ENCODE measurements at regions not wholly inside any gene's neighbourhood (a gene's known extent, or its start where the extent isn't known, plus 50 kb on each side); places are given as distances from the start of the nearest gene placed in this dataset.

- H3K23me2 ChIP-seq (ENCODE audit: low read depth, low read length) = no peaks in the 10 kb centered on the region
- peaks cover 6 to 12% (median 7%) of the 10 kb centered on the region in 4 experiments for H3K4me1 ChIP-seq (replicated peaks in 1 of 4; ENCODE audit: control insufficient read depth in 3 of 4, insufficient read depth in 4 of 4, low read length in 3 of 4)
- H3K9ac ChIP-seq (replicated peaks in 1 of 4; ENCODE audit: extremely low read depth in 1 of 4, low read depth in 3 of 4, low read length in 3 of 4) = no peak overlapping the region
- no peak for DNase-seq (ENCODE audit: low read depth in 1 of 2, low spot score in 2 of 2)
- no peaks in the 10 kb centered on the region for H3K36me3 ChIP-seq (ENCODE audit: control insufficient read depth in 2 of 4, insufficient read depth in 4 of 4, low read length in 3 of 4)
- H2BK12ac ChIP-seq (ENCODE audit: low read depth, low read length) = no peak overlapping the region
- no peak overlapping the region for H2BK15ac ChIP-seq (ENCODE audit: low read length)
- no peaks in the 10 kb centered on the region for H4K20me1 ChIP-seq (replicated peaks in 1 of 2; ENCODE audit: control insufficient read depth in 1 of 2, insufficient read depth in 2 of 2, low read length in 2 of 2)
- H3K23ac ChIP-seq (ENCODE audit: insufficient read length) = no peak overlapping the region
- no peak overlapping the region for H2AK5ac ChIP-seq (ENCODE audit: low read depth, low read length)
- no peak overlapping the region for H2AFZ ChIP-seq (ENCODE audit: low read length)
- no peaks in the 10 kb centered on the region; a peak in 1 of 4 replicates for H3K79me2 ChIP-seq (ENCODE audit: control insufficient read depth in 1 of 2, insufficient read depth in 2 of 2, low read length in 2 of 2)
- H3K27me3 ChIP-seq (replicated peaks in 1 of 4; ENCODE audit: control insufficient read depth in 3 of 4, extremely low read depth in 1 of 4, insufficient read depth in 3 of 4, low read length in 3 of 4) = peaks cover 0 to 5% (median 2%) of the 10 kb centered on the region in 4 experiments; a peak in 1 of 7 replicates
- H3K18ac ChIP-seq (ENCODE audit: extremely low read depth, low read length) = no peak overlapping the region
- no peak overlapping the region for H4K91ac ChIP-seq (replicated peaks; ENCODE audit: insufficient read length, low read length)
- no peak overlapping the region for H3K4me3 ChIP-seq (ENCODE audit: extremely low read depth in 1 of 4, insufficient read depth in 2 of 4, low read depth in 3 of 4, low read length in 4 of 4)
- no peak overlapping the region for H3K56ac ChIP-seq (replicated peaks; ENCODE audit: insufficient read length, low read depth, low read length)
- ChIA-PET CTCF (ENCODE audit: partially characterized antibody) (no interaction called here), POLR2A (ENCODE audit: partially characterized antibody) (no interaction called here)
- no peak overlapping the region for H3K4me2 ChIP-seq (ENCODE audit: insufficient read depth in 1 of 2, low read depth in 2 of 2, low read length in 2 of 2)
- 94% methylated on average over 5 of the region's 5 CpGs; no CpG with 5 or more reads in 1 of the 2 experiments for WGBS, 2 experiments (ENCODE audit: extremely low coverage in 1 of 2, insufficient coverage in 1 of 2, insufficient read length in 1 of 2, insufficient replicate concordance in 2 of 2, low coverage in 1 of 2, low lambda C conversion rate in 2 of 2, missing lambda C conversion rate in 1 of 2)
- no peaks in the 10 kb centered on the region for H3K79me1 ChIP-seq (ENCODE audit: low read depth, low read length)
- H2BK5ac ChIP-seq (ENCODE audit: low read depth, low read length) = no peak overlapping the region
- no peak overlapping the region for H3K4ac ChIP-seq (replicated peaks; ENCODE audit: insufficient read length, low read depth, low read length)
- no peak overlapping the region for H4K8ac ChIP-seq (ENCODE audit: extremely low read depth, insufficient read depth, low read length)
- no peak overlapping the region for H2BK120ac ChIP-seq (replicated peaks; ENCODE audit: low read depth, low read length)
- H4K5ac ChIP-seq (ENCODE audit: insufficient read length, low read depth, low read length) = no peak overlapping the region
- no peak for FAIRE-seq
- H3K9me3 ChIP-seq (ENCODE audit: insufficient read depth in 2 of 2, low read depth in 1 of 2, low read length in 1 of 2) = peaks cover 0 to 3% of the 10 kb centered on the region in 2 experiments; a peak in 1 of 4 replicates
- no peak overlapping the region for H3K14ac ChIP-seq (ENCODE audit: insufficient read length)
- H2BK20ac ChIP-seq (ENCODE audit: low read length) = no peak overlapping the region
- H3K27ac ChIP-seq (ENCODE audit: low read depth, low read length) = no peak overlapping the region
- TF ChIP-seq CHD2 (IDR thresholded peaks at IDR 0.05; ENCODE audit: low read length) (no peak), CHD1 (IDR thresholded peaks at IDR 0.05; ENCODE audit: low read depth, low read length) (no peak), SP2 (IDR thresholded peaks at IDR 0.05; ENCODE audit: low read length) (no peak), KDM5A (IDR thresholded peaks at IDR 0.05; ENCODE audit: low read length) (no peak), CBX5 (IDR thresholded peaks at IDR 0.05; ENCODE audit: low read depth, low read length) (no peak), NANOG (IDR thresholded peaks at IDR 0.05; ENCODE audit: insufficient read depth, low read depth, low read length, poor library complexity, severe bottlenecking) (no peak), MAFK (IDR thresholded peaks at IDR 0.05; ENCODE audit: low read depth, low read length) (no peak), SAP30 (IDR thresholded peaks at IDR 0.05; ENCODE audit: insufficient read depth, insufficient replicate concordance, low read length) (no peak), RXRA (IDR thresholded peaks at IDR 0.05; ENCODE audit: insufficient read depth, low read depth, low read length) (no peak), ASH2L (IDR thresholded peaks at IDR 0.05; ENCODE audit: low read length) (no peak)
These were observed 449.4 kb upstream of the CDH4 start for GRCh38 chr20:60802676-60803075.

Measured in H1 (cell line).